Gastrocnemius medialis (tissue), 4 donors: ENCODE measurements at regions not wholly inside any gene's neighbourhood (a gene's known extent, or its start where the extent isn't known, plus 50 kb on each side); places are given as distances from the start of the nearest gene placed in this dataset.

ENCODE experiments used
- POLR2A ChIP-seq, 2 donors: fragments of 450-650 bp; IDR thresholded peaks; one replicate each; pipeline ENCODE4 v1.6.1; 2017; ENCODE audit warnings: antibody characterized with exemption in 2 of 2, mild to moderate bottlenecking in 2 of 2, moderate library complexity in 2 of 2
- TF ChIP-seq, protein P1 (sequence below), 5 experiments: fragments of 450-650 bp in 3 of 5; fragments of 200-600 bp in 2 of 5; sonication (generic) in 2 of 5; IDR thresholded peaks in 4 of 5; conservative IDR thresholded peaks in 1 of 5; 1 replicate in 4 of 5; 2 replicates in 1 of 5; pipeline ENCODE4 v1.5.1; 2016 to 2019; ENCODE audit warnings: antibody characterized with exemption in 5 of 5, mild to moderate bottlenecking in 3 of 5, moderate library complexity in 3 of 5

DNA sequence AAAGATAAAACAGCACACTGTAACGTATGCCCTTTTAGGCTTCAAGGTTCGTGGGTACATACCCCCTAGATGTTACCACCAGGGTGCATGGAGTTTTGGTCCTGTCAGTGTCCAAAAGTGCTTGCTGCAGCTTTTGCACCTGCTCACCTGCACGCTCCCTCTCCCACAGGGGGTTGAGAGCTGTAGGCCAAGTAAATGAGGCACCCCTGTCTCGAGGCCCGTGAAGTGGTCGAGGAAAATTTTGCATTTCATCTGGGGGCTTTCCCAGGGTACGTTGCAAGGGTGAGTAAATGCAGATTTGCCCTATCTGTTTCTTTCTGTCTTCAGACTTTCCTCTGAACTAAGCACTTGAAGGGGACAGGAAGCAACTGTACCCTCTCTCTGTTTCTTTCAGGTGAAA is 136.0 kb downstream of the THBS2 start:
- TF ChIP-seq, protein P1, sequence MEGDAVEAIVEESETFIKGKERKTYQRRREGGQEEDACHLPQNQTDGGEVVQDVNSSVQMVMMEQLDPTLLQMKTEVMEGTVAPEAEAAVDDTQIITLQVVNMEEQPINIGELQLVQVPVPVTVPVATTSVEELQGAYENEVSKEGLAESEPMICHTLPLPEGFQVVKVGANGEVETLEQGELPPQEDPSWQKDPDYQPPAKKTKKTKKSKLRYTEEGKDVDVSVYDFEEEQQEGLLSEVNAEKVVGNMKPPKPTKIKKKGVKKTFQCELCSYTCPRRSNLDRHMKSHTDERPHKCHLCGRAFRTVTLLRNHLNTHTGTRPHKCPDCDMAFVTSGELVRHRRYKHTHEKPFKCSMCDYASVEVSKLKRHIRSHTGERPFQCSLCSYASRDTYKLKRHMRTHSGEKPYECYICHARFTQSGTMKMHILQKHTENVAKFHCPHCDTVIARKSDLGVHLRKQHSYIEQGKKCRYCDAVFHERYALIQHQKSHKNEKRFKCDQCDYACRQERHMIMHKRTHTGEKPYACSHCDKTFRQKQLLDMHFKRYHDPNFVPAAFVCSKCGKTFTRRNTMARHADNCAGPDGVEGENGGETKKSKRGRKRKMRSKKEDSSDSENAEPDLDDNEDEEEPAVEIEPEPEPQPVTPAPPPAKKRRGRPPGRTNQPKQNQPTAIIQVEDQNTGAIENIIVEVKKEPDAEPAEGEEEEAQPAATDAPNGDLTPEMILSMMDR (IDR thresholded peaks at IDR 0.05 in 4 of 5, conservative IDR thresholded peaks at IDR 0.05 in 1 of 5) = no peak
- no peak for TF ChIP-seq POLR2A (IDR thresholded peaks at IDR 0.05)
